A204.1 (cell line): ENCODE measurements at regions not wholly inside any gene's neighbourhood (a gene's known extent, or its start where the extent isn't known, plus 50 kb on each side); places are given as distances from the start of the nearest gene placed in this dataset.
"Not testable (repeated sequence)": the region's sequence is repeated elsewhere in the genome, so short reads cannot be mapped to it uniquely, and the experiment has no call there.

ENCODE experiments used
- FAIRE-seq: peaks from 2 replicates; lab custom pipeline; 2012; peaks lifted over from hg19 to GRCh38; lab: Jason Lieb, UNC

DNA sequence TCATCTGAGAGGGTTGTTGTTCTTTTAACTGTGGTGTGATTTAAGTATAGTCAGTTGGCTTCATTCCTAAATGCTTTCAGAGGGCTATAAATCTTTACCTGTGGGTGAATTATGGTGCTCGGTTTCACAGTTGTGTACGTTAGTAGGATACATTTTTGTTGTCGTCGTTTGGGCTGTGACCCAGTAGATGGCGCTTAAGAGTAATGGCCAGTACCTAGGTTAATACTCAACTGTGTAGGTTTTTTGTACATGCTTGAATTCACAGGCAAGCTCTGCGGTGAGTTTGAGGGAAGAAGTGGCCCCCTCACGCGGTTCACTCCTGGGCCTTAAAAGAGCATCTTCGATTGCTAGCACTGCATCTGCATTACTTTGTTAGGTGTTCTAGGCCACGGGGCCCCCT is 571.7 kb upstream of the TGIF2LX start:
- peak; percentile 95 for FAIRE-seq

DNA sequence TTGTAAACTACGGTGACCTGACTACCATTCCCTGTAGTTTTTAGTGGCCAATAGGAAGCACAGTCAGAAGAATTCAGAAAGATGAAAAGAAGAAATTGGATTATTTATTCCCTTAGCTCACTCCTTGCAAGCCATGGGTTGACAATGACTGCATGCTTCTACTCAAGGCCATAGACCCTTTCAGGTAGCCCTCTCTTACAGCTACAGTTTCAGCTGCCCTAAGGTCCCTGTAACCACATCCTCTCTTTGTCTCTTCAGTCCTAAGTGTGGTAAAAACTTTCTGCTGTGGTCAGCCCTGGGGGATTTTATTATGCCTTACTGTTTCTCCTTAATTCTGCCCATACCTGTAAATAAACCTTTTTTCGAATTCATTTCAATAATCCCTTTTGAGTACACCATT is 551.8 kb upstream of the TGIF2LX start:
- not testable (repeated sequence) for FAIRE-seq

DNA sequence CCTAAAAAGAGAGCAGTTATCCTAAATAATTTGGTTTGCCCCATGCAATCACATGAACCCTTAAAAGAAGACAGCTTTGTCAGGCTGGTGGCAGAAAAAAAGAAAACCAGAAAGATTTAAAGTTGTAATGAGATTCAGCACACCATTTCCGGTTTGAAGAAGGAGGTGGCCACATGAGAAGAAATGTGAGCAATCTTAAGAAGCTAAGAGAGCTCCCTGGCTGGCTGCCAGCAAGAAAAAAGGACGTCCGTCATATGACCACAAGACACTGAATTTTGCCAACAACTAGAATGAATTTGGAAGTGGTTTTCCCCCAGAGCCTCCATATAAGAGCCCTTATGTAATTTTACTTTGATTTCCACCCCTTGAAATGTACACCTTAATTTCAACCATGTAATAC is 528.7 kb upstream of the TGIF2LX start:
- not testable (repeated sequence) for FAIRE-seq

DNA sequence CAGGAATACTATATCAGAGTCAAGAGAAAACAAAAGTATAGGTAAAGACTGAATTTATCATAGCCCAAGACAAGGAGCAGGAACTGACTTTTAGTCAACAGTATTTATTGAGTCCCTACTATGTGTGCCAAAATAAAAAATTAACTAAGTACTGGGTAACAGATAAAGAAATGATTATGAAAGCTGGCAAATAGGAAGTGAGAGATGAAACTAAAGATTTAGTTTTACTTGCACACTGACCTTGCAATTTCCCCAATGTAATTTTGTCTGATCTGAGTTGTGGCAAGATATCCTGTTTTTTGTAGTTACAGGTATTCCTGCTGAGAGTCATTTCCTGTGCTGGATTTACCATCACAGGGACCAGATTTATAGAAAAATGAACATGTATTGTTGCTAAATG is 518.9 kb upstream of the TGIF2LX start:
- FAIRE-seq = peak; percentile 14

DNA sequence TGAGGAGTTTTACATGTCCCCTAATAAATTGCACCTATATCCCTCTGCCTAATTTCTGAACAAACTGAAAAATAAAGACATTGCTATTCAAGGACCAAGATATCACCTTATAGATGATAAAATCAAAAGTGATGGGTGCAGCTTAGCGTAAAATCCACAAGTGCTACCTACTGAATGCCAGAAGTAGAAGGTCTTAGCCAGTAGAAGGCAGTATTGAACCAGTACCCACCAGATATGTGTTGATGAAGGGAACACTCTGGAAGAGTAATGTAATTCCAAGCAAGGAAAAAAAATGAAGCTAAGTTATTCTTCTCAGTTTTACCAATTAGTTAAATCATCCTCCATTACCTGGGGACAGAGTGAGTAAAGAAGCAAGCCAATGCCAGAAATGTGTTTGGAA is 516.6 kb upstream of the TGIF2LX start:
- FAIRE-seq = peak; percentile 19

DNA sequence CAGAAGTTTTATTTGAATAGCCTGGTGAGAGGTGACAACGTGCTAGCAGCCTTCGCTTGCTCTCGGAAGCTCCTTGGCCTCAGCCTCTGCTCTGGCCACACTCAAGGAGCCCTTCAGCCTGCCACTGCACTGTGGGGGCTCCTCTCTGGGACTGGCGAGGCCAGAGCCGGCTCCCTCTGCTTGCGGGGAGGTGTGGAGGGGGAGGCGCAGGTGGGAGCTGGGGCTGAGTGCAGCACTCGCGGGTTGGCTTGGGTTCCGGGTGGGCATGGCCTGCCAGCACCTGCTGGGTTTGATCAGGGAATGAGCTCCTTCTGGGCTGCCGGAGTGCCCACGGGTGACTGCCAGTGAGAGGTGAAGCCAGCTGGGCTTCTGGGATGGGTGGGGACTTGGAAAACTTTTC is 504.8 kb upstream of the TGIF2LX start:
- not testable (repeated sequence) for FAIRE-seq

DNA sequence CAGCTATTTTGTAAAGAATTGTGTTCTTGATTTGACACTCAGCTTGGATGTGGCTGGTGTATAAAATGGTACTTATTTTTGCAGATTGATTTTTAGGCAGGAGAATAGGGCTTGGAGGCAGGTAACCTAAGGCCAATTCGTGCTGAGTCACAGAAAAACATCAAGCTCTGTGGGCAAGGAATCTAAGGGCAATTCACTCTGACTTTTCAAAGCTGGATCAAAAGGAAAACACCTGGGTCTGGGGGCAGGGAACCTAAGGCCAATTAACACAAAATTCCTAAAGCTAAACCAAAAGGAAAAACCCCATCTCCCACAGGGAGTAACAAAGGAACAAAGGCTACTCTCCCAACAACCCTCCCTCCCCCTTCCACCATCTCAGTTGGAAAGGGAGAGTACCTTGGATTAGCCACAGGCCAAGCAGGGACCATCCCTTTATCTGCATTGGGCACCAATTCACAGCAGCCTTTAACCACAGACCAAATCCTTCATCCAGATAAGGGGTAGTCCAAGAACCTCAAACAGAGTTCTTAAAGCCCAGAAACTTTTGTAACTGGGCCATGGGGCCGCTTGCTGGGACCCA is 489.0 kb upstream of the TGIF2LX start:
- not testable (repeated sequence) for FAIRE-seq
